Thoracic aorta (tissue), 2 donors: ENCODE measurements at regions not wholly inside any gene's neighbourhood (a gene's known extent, or its start where the extent isn't known, plus 50 kb on each side); places are given as distances from the start of the nearest gene placed in this dataset.
"Not testable (repeated sequence)": the region's sequence is repeated elsewhere in the genome, so short reads cannot be mapped to it uniquely, and the experiment has no call there.

Experiments used
- ATAC-seq: fragments of 150-250 bp; one replicate; pipeline ENCODE4 v1.8.0; 2017; ENCODE audit warnings: low read depth; ENCODE audit not compliant: insufficient number of reproducible peaks, low FRiP score
- DNase-seq: peaks from one replicate; pipeline ENCODE4 v3.0.0-alpha.2; 2020; ENCODE audit warnings: low spot score
- H3K27ac ChIP-seq, 2 donors: fragments of 200-600 bp; sonication (generic); 1 replicate in 1 of 2; 2 replicates in 1 of 2; pipeline ENCODE4 v1.5.1; 2016; ENCODE audit warnings: mild to moderate bottlenecking in 2 of 2, moderate library complexity in 2 of 2
- H3K27me3 ChIP-seq: fragments of 200-600 bp; sonication (generic); replicated peaks from 2 replicates; pipeline ENCODE4 v1.6.0; 2016; ENCODE audit warnings: mild to moderate bottlenecking; ENCODE audit not compliant: insufficient read depth
- H3K36me3 ChIP-seq: fragments of 200-600 bp; sonication (generic); one replicate; pipeline ENCODE4 v1.5.1; 2016
- H3K4me1 ChIP-seq, 2 donors: fragments of 200-600 bp; sonication (generic); 1 replicate in 1 of 2; 2 replicates in 1 of 2; pipeline versions ENCODE4 v1.5.1 to v1.6.0; 2016; ENCODE audit warnings: low read depth in 2 of 2, mild to moderate bottlenecking in 1 of 2; ENCODE audit not compliant: control insufficient read depth in 1 of 2
- H3K4me3 ChIP-seq: fragments of 200-600 bp; sonication (generic); 2 replicates; pipeline ENCODE4 v1.5.1; 2016; ENCODE audit warnings: mild to moderate bottlenecking
- H3K9me3 ChIP-seq: fragments of 200-600 bp; sonication (generic); 2 replicates; pipeline ENCODE4 v1.5.1; 2016
- TF ChIP-seq, protein P1 (sequence below): fragments of 200-600 bp; sonication (generic); IDR thresholded peaks from one replicate; pipeline ENCODE4 v1.5.1; 2019; ENCODE audit warnings: antibody characterized with exemption

DNA sequence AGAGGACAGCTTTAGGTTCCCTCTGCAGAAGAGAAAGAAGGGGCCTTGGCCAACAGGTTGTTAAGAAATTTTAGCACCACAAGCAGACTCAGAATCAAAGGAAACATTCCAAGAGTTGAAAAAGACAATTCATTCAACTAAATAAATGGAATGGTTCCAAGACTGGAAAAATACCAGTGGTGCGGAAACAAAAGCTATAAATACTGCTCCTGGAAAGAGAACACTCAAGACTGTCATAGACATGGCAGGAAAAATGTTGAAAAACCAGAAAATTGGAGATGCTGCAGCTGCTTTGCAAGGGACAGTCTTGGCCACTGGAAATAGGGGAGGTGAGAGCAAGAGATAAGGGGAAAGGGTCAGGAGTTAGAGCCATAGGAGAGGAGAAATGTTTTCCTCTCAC is 312.7 kb upstream of the CYRIA start:
- Histone ChIP-seq H3K36me3 (no peaks in the 10 kb centered on the region), H3K9me3 (no peaks in the 10 kb centered on the region), H3K27ac (no peak overlapping the region), H3K27me3 (no peaks in the 10 kb centered on the region), H3K4me3 (no peak overlapping the region), H3K4me1 (no peaks in the 10 kb centered on the region)
- DNase-seq = no peak
- TF ChIP-seq, protein P1, sequence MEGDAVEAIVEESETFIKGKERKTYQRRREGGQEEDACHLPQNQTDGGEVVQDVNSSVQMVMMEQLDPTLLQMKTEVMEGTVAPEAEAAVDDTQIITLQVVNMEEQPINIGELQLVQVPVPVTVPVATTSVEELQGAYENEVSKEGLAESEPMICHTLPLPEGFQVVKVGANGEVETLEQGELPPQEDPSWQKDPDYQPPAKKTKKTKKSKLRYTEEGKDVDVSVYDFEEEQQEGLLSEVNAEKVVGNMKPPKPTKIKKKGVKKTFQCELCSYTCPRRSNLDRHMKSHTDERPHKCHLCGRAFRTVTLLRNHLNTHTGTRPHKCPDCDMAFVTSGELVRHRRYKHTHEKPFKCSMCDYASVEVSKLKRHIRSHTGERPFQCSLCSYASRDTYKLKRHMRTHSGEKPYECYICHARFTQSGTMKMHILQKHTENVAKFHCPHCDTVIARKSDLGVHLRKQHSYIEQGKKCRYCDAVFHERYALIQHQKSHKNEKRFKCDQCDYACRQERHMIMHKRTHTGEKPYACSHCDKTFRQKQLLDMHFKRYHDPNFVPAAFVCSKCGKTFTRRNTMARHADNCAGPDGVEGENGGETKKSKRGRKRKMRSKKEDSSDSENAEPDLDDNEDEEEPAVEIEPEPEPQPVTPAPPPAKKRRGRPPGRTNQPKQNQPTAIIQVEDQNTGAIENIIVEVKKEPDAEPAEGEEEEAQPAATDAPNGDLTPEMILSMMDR = no peak
- ATAC-seq = no peak

DNA sequence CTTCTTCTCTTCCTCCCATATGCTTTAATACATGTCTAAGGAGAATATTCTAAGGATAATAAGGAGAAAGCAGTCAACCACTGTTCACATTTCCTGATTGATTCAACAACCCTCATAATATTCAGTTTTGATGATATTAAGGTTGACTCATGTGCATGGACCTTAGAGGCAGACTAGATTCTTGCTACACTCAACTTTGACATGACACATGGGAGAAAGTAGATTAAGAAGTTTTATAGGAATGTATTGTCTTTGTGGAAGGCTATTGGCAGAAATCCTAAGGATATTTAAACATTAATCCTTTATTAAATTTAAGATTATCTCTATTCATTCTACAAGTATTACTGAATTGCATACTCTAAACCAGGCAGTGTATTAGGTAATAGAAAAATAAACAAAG is 309.1 kb upstream of the CYRIA start:
- H3K27me3 ChIP-seq = no peaks in the 10 kb centered on the region
- no peak overlapping the region for H3K4me3 ChIP-seq
- H3K36me3 ChIP-seq = no peaks in the 10 kb centered on the region
- H3K4me1 ChIP-seq = no peaks in the 10 kb centered on the region
- no peak overlapping the region for H3K27ac ChIP-seq
- DNase-seq (no peak), ATAC-seq (no peak)
- H3K9me3 ChIP-seq = no peaks in the 10 kb centered on the region
- TF ChIP-seq, protein P1 = no peak

DNA sequence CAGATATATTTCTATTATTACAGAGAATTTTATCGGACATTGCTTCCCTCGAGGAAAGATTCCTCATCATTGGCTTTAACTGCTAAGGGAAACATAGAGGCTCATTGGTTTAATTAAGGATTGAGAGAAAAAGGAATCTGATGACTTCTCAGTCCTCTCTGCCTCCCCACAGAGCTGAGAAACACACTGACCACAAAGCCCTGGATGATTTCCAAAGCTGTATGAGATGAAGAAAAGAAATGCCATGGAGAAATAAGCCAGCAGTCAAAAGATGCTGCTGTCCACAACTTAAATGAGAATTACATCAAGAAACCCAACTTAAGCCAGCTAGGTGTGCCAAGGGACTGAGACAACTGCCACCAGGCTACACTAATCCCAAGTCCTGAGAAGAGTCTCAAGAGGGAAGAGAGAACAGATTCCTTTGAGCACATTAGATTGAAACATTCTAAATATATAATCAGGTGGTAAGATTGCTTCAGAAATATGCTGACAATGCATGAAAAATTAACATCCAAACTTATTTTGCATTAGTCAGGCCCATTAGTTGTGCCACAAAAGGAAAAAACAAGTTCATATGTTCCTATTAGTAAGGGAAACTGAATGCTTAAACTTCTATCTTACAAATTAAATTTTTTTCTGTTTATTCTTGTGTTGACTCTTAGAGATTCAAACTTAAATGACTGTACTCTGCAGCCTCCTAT is 308.1 kb upstream of the CYRIA start:
- H3K9me3 ChIP-seq = no peaks in the 10 kb centered on the region
- H3K27me3 ChIP-seq = no peaks in the 10 kb centered on the region
- H3K36me3 ChIP-seq = no peaks in the 10 kb centered on the region
- DNase-seq = no peak
- H3K4me1 ChIP-seq = no peaks in the 10 kb centered on the region
- no peak for ATAC-seq
- TF ChIP-seq, protein P1 = no peak
- no peak overlapping the region for H3K4me3 ChIP-seq
- no peak overlapping the region for H3K27ac ChIP-seq

DNA sequence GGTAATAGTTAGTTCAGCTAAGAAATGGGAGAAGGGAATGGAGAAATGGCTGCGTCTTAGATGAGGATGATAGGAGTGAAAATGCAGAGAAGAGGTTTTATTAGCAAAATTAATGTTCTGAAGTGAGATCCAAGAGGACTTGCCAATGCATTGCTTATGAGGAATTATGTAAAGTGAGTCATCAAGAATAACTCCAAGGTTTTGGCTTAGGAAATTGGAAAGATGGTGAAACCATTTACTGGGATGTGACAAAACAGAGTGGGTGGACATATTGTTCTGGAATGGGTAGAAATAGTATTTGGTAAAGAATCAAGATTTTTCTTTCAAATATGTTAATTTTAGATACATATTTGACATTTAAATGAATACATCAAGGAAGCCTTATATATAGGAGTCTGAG is 306.6 kb upstream of the CYRIA start:
- H3K36me3 ChIP-seq = no peaks in the 10 kb centered on the region
- H3K9me3 ChIP-seq = no peaks in the 10 kb centered on the region
- TF ChIP-seq, protein P1 = no peak
- H3K27ac ChIP-seq = no peak overlapping the region
- DNase-seq (no peak), ATAC-seq (no peak)
- no peaks in the 10 kb centered on the region for H3K27me3 ChIP-seq
- H3K4me1 ChIP-seq = no peaks in the 10 kb centered on the region
- H3K4me3 ChIP-seq = no peak overlapping the region

DNA sequence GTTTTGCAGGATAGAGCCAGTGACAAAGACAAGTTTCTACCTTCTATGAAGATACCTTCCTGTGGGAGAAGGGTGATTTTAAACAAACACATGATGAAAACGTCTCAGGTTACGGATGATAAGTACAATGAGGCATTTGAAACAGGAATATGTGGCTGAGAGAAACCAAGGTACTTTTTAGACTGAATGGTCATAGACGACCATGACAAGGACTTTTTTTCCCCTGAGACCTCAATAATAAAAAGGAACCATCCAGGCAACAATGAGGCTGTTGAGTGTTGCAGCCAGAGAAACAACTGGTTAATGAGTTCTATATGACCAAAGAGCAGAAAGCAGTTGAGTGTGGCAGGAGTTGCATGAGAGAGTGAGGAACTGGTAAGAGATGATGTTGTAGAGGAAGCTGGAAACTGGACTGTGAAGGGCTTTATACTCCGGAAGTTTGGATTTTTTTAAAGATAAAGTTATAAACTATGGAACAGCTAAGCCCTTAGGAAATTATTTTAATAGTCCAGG is 306.1 kb upstream of the CYRIA start:
- no peak overlapping the region for H3K27ac ChIP-seq

DNA sequence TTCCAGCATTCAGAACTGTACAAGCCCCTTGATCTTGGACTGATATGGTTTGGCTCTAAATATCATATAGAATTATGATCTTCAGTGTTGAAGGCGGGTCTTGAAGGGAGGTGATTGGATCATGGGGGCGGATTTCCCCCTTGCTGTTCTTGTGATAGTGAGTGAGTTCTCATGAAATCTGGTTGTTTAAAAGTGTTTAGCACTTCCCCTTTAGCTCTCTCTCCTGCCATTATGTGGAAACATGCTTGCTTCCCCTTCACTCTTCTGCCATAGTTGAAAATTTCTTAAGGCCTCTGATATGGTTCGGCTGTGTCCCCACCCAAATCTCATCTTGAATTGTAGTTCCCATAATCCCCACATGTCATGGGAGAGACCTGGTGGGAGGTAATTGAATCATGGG is 305.3 kb upstream of the CYRIA start:
- not testable (repeated sequence) for H3K36me3 ChIP-seq, H3K27me3 ChIP-seq, H3K9me3 ChIP-seq, ATAC-seq, DNase-seq, H3K27ac ChIP-seq, H3K4me1 ChIP-seq, H3K4me3 ChIP-seq

More for the DNA sequence above, 306.1 kb upstream of the CYRIA start:
- ATAC-seq (no peak), DNase-seq (no peak)
- no peaks in the 10 kb centered on the region for H3K36me3 ChIP-seq
- TF ChIP-seq, protein P1 = no peak
- H3K9me3 ChIP-seq = no peaks in the 10 kb centered on the region
- H3K27me3 ChIP-seq = no peaks in the 10 kb centered on the region
- no peak overlapping the region for H3K4me3 ChIP-seq
- no peaks in the 10 kb centered on the region for H3K4me1 ChIP-seq
